GM12878 (cell line): ENCODE measurements at regions not wholly inside any gene's neighbourhood (a gene's known extent, or its start where the extent isn't known, plus 50 kb on each side); places are given as distances from the start of the nearest gene placed in this dataset.

Experiments used
- ATAC-seq: fragments of 200-7000 bp; cut with Tn5 transposase; 3 replicates; pipeline ENCODE4 v1.9.1; 2020; ENCODE audit warnings: mild to moderate bottlenecking, moderate library complexity
- BruUV-seq: library from RNA; stranded (reverse); fragments of 400-500 nt; replicated peaks from 2 replicates; lab custom pipeline; 2021; lab: Mats Ljungman, UMichigan
- CTCF ChIA-PET: fragments of 300-600 bp; sonication (Branson Sonifier 250); formaldehyde crosslinking; extraction: SDS; loops from one replicate; lab custom pipeline; 2021; ENCODE audit warnings: inconsistent platforms; lab: Yijun Ruan, JAX
- POLR2A ChIA-PET: fragments of 350-600 bp; formaldehyde crosslinking; extraction: SDS; loops from one replicate; lab custom pipeline; 2021; ENCODE audit warnings: inconsistent platforms; lab: Charles Lee
- RAD21 ChIA-PET: fragments of 300-600 bp; sonication (Branson Sonifier 250); formaldehyde crosslinking; loops from one replicate; lab custom pipeline; 2023; ENCODE audit warnings: antibody characterized with exemption; ENCODE audit not compliant: unreplicated experiment; lab: Charles Lee
- SMC1A ChIA-PET: fragments of 300-600 bp; sonication (Branson Sonifier 250); formaldehyde crosslinking; loops from one replicate; lab custom pipeline; 2023; ENCODE audit not compliant: unreplicated experiment, uncharacterized antibody; lab: Charles Lee
- DNase-seq: peaks from one replicate; pipeline ENCODE4 v3.0.0-alpha.2; 2011; ENCODE audit warnings: low read depth, low spot score
- FAIRE-seq: peaks from 3 replicates; lab custom pipeline; 2011; peaks lifted over from hg19 to GRCh38; lab: Jason Lieb, UNC
- H2AFZ ChIP-seq: 2 replicates; pipeline ENCODE4 v1.6.0; 2011; ENCODE audit warnings: low read depth, low read length, control low read depth; ENCODE audit not compliant: control insufficient read depth
- H3K27ac ChIP-seq: 2 replicates; pipeline ENCODE4 v1.5.1; 2011; ENCODE audit warnings: control low read depth; ENCODE audit not compliant: control insufficient read depth, insufficient read depth
- H3K27me3 ChIP-seq, 2 experiments: replicated peaks in 1 of 2; 2 replicates each; pipeline versions ENCODE4 v1.6.0 to v1.6.1; 2011; ENCODE audit warnings: low read length in 1 of 2; ENCODE audit not compliant: control insufficient read depth in 2 of 2, insufficient read depth in 2 of 2
- H3K36me3 ChIP-seq, 2 experiments: 2 replicates each; pipeline ENCODE4 v1.5.1; 2011; ENCODE audit warnings: low read length in 1 of 2; ENCODE audit not compliant: control insufficient read depth in 2 of 2, insufficient read depth in 2 of 2
- H3K4me1 ChIP-seq: 2 replicates; pipeline ENCODE4 v1.6.1; 2011; ENCODE audit warnings: mild to moderate bottlenecking, low read length, moderate library complexity, mixed read lengths; ENCODE audit not compliant: control insufficient read depth, insufficient read depth
- H3K4me2 ChIP-seq: 2 replicates; pipeline ENCODE4 v1.6.0; 2011; ENCODE audit warnings: control low read depth; ENCODE audit not compliant: control insufficient read depth, insufficient read depth
- H3K4me3 ChIP-seq: fragments of 200-600 bp; sonication (generic); 2 replicates; pipeline ENCODE4 v1.5.1; 2016
- H3K79me2 ChIP-seq: 2 replicates; pipeline ENCODE4 v1.6.0; 2011; ENCODE audit warnings: low read length; ENCODE audit not compliant: control insufficient read depth, insufficient read depth
- H3K9ac ChIP-seq: 2 replicates; pipeline ENCODE4 v1.8.0; 2011; ENCODE audit warnings: low read length, control low read depth, mixed read lengths; ENCODE audit not compliant: control insufficient read depth, insufficient read depth
- H3K9me3 ChIP-seq: replicated peaks from 3 replicates; pipeline ENCODE4 v1.5.1; 2011; ENCODE audit warnings: mild to moderate bottlenecking, low read length; ENCODE audit not compliant: control insufficient read depth, insufficient read depth
- H4K20me1 ChIP-seq: 2 replicates; pipeline ENCODE4 v1.6.0; 2011; ENCODE audit not compliant: control insufficient read depth, insufficient read depth
- BRCA1 ChIP-seq: IDR thresholded peaks from 2 replicates; pipeline ENCODE4 v1.6.1; 2011; ENCODE audit warnings: low read depth, low read length, improper control_type of control experiment
- CBX3 ChIP-seq: fragments of 200-600 bp; sonication (generic); IDR thresholded peaks from 2 replicates; pipeline ENCODE4 v1.6.1; 2016; ENCODE audit warnings: low read depth, borderline replicate concordance
- EED ChIP-seq: sonication (generic); IDR thresholded peaks from 2 replicates; pipeline ENCODE4 v1.6.1; 2016; ENCODE audit warnings: antibody characterized with exemption, low read depth
- NR2F1 ChIP-seq: fragments of 450-650 bp; conservative IDR thresholded peaks from 2 replicates; pipeline ENCODE4 v1.6.1; 2017; ENCODE audit warnings: mild to moderate bottlenecking
- PKNOX1 ChIP-seq: fragments of 450-650 bp; IDR thresholded peaks from 2 replicates; pipeline ENCODE4 v1.6.1; 2016; ENCODE audit warnings: mild to moderate bottlenecking
- ZBTB33 ChIP-seq: fragments of 450-650 bp; IDR thresholded peaks from 2 replicates; pipeline ENCODE4 v1.6.1; 2017; ENCODE audit warnings: mild to moderate bottlenecking
- ZNF384 ChIP-seq: IDR thresholded peaks from 2 replicates; pipeline ENCODE4 v1.6.1; 2012; ENCODE audit warnings: low read depth, mild to moderate bottlenecking, low read length, improper control_type of control experiment, borderline replicate concordance
- WGBS: methylation state at CpG from one replicate; pipeline ENCODE4 v1.1.6; 2016; ENCODE audit warnings: low lambda C conversion rate; ENCODE audit not compliant: insufficient replicate concordance, insufficient coverage; ENCODE audit errors: missing lambda C conversion rate; 5-methylcytosine and 5-hydroxymethylcytosine counted together
- in situ Hi-C: fragments of 300-500 bp; cut with MboI; formaldehyde crosslinking; loops from 9 replicates; pipeline ENCODE4 v1.14.3; 2018; ENCODE audit warnings: mixed read lengths
- intact Hi-C: fragments of 100-400 bp; cut with micrococcal nuclease; formaldehyde crosslinking; loops from one replicate; pipeline ENCODE4 v1.14.2; 2022; ENCODE audit not compliant: unreplicated experiment

DNA sequence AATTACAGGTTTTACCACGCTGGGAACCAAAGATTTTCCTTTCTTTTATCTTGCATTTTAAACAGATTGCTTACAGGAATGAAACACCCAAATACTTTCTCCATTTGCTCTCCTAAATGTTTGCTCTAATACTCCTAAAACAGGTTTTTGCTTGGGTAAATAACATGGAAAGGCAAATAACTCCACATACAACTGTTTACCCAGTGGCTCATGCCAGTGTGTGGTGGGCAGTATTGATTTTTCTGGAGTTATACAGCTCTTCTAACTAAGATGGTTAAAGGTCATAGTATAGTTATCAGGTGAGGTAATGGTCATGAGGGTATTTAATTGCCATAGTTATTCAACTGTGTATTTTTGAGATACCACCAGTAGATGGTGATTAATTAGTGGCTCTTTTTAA is 61.2 kb upstream of the RAB27B start:
- ChIA-PET RAD21 (no interaction called here), POLR2A (no interaction called here), CTCF (no interaction called here), SMC1A (no interaction called here)
- no peaks in the 10 kb centered on the region for H3K79me2 ChIP-seq
- H2AFZ ChIP-seq: no peak overlapping the region
- DNase-seq (no peak), ATAC-seq (no peak), FAIRE-seq (no peak)
- no peaks in the 10 kb centered on the region for H4K20me1 ChIP-seq
- no peak overlapping the region for H3K4me2 ChIP-seq
- in situ Hi-C loops (no loop called here), intact Hi-C loops (no loop called here)
- no peaks in the 10 kb centered on the region for H3K9me3 ChIP-seq
- H3K4me1 ChIP-seq: no peaks in the 10 kb centered on the region
- H3K9ac ChIP-seq: no peak overlapping the region
- no peak overlapping the region for H3K27ac ChIP-seq
- H3K27me3 ChIP-seq: no peaks in the 10 kb centered on the region; a peak in 2 of 4 replicates
- no TSS peak for BruUV-seq
- 0% methylated on average over 1 of the region's 1 CpG for WGBS
- H3K4me3 ChIP-seq: no peak overlapping the region
- no peak for TF ChIP-seq ZNF384
- TF ChIP-seq ZBTB33: no peak
- TF ChIP-seq NR2F1: no peak
- TF ChIP-seq PKNOX1: no peak
- TF ChIP-seq BRCA1: no peak
- TF ChIP-seq CBX3: no peak
- no peak for TF ChIP-seq EED
- H3K36me3 ChIP-seq: no peaks in the 10 kb centered on the region
